HUES64 (cell line): ENCODE measurements at regions not wholly inside any gene's neighbourhood (a gene's known extent, or its start where the extent isn't known, plus 50 kb on each side); places are given as distances from the start of the nearest gene placed in this dataset.

ENCODE experiments used
- H3K27ac ChIP-seq: 2 replicates; pipeline ENCODE4 v1.7.0; 2013; ENCODE audit warnings: low read depth, low read length, inconsistent platforms
- H3K27me3 ChIP-seq: 2 replicates; pipeline ENCODE4 v1.6.1; 2013; ENCODE audit warnings: mild to moderate bottlenecking, low read length; ENCODE audit not compliant: insufficient read depth
- H3K36me3 ChIP-seq: 2 replicates; pipeline ENCODE4 v1.6.1; 2013; ENCODE audit warnings: mild to moderate bottlenecking, low read length; ENCODE audit not compliant: insufficient read depth
- H3K4me1 ChIP-seq: 2 replicates; pipeline ENCODE4 v1.6.1; 2013; ENCODE audit warnings: mild to moderate bottlenecking, low read length, moderate library complexity; ENCODE audit not compliant: insufficient read depth
- H3K4me3 ChIP-seq: 2 replicates; pipeline ENCODE4 v1.5.1; 2013; ENCODE audit warnings: mild to moderate bottlenecking, low read length, moderate library complexity
- H3K9ac ChIP-seq: 2 replicates; pipeline ENCODE4 v1.6.1; 2013; ENCODE audit warnings: mild to moderate bottlenecking, low read depth, low read length
- H3K9me3 ChIP-seq: 2 replicates; pipeline ENCODE4 v1.6.1; 2013; ENCODE audit warnings: low read depth, low read length; ENCODE audit not compliant: insufficient read depth
- WGBS: fragments of 150-250, 120-280 bp; methylation state at CpG from one replicate; pipeline ENCODE4 v1.1.7; 2013; ENCODE audit warnings: missing lambda C conversion rate; 5-methylcytosine and 5-hydroxymethylcytosine counted together

- Histone ChIP-seq H3K27ac (peak overlapping the region; percentile 61; the same call in 1 of the 2 replicates), H3K36me3 (no peaks in the 10 kb centered on the region), H3K9me3 (no peaks in the 10 kb centered on the region), H3K4me1 (peaks cover 7% of the 10 kb centered on the region), H3K9ac (no peak overlapping the region), H3K27me3 (peaks cover under 1% of the 10 kb centered on the region; the same call in 1 of the 2 replicates), H3K4me3 (no peak overlapping the region)
- WGBS = 52% methylated on average over 10 of the region's 11 CpGs
These were observed 81.4 kb upstream of the CDH4 start for GRCh38 chr20:61170496-61171320.

- H3K4me3 ChIP-seq = no peak overlapping the region
- no peaks in the 10 kb centered on the region for H3K36me3 ChIP-seq
- no peak overlapping the region for H3K9ac ChIP-seq
- H3K9me3 ChIP-seq = no peaks in the 10 kb centered on the region
- 92% methylated on average over 2 of the region's 2 CpGs for WGBS
- H3K27ac ChIP-seq = no peak overlapping the region
- peaks cover 13% of the 10 kb centered on the region; the same call in 1 of the 2 replicates for H3K27me3 ChIP-seq
- H3K4me1 ChIP-seq = peaks cover 7% of the 10 kb centered on the region
These were observed 78.8 kb upstream of the CDH4 start for GRCh38 chr20:61173267-61173666.

- Histone ChIP-seq H3K27me3 (peaks cover 18% of the 10 kb centered on the region; the same call in 1 of the 2 replicates), H3K9ac (no peak overlapping the region), H3K27ac (no peak overlapping the region), H3K36me3 (no peaks in the 10 kb centered on the region), H3K4me1 (peaks cover 7% of the 10 kb centered on the region), H3K4me3 (no peak overlapping the region), H3K9me3 (no peaks in the 10 kb centered on the region)
- WGBS = 94% methylated on average over 4 of the region's 4 CpGs
These were observed 77.9 kb upstream of the CDH4 start for GRCh38 chr20:61173961-61174725.

- Histone ChIP-seq H3K27me3 (peaks cover 22% of the 10 kb centered on the region; the same call in 1 of the 2 replicates), H3K4me1 (no peaks in the 10 kb centered on the region), H3K9ac (no peak overlapping the region), H3K36me3 (no peaks in the 10 kb centered on the region), H3K9me3 (no peaks in the 10 kb centered on the region), H3K4me3 (no peak overlapping the region), H3K27ac (no peak overlapping the region)
- whole genome bisulfite sequencing = 89% methylated on average over 1 of the region's 1 CpG
These were observed 75.2 kb upstream of the CDH4 start for GRCh38 chr20:61176874-61177273.

GRCh38 chr20:61178551-61179071, 73.5 kb upstream of the CDH4 start:
- Histone ChIP-seq H3K4me3 (no peak overlapping the region), H3K36me3 (no peaks in the 10 kb centered on the region), H3K9ac (no peak overlapping the region), H3K4me1 (no peaks in the 10 kb centered on the region), H3K27ac (no peak overlapping the region), H3K27me3 (peaks cover 22% of the 10 kb centered on the region; the same call in 1 of the 2 replicates), H3K9me3 (no peaks in the 10 kb centered on the region)
- WGBS = 75% methylated on average over 6 of the region's 6 CpGs

GRCh38 chr20:61184194-61184593, 67.9 kb upstream of the CDH4 start:
- Histone ChIP-seq H3K9me3 (no peaks in the 10 kb centered on the region), H3K9ac (no peak overlapping the region), H3K27ac (no peak overlapping the region), H3K36me3 (no peaks in the 10 kb centered on the region), H3K4me3 (no peak overlapping the region), H3K27me3 (peaks cover 3% of the 10 kb centered on the region; the same call in 1 of the 2 replicates), H3K4me1 (no peaks in the 10 kb centered on the region; the same call in 1 of the 2 replicates)
- 96% methylated on average over 9 of the region's 9 CpGs for WGBS

GRCh38 chr20:61185181-61185580, 66.9 kb upstream of the CDH4 start:
- no peak overlapping the region for H3K27ac ChIP-seq
- H3K4me3 ChIP-seq = no peak overlapping the region
- no peaks in the 10 kb centered on the region for H3K9me3 ChIP-seq
- H3K27me3 ChIP-seq = no peaks in the 10 kb centered on the region
- 95% methylated on average over 5 of the region's 7 CpGs for WGBS
- H3K36me3 ChIP-seq = no peaks in the 10 kb centered on the region
- no peaks in the 10 kb centered on the region; the same call in 1 of the 2 replicates for H3K4me1 ChIP-seq
- no peak overlapping the region for H3K9ac ChIP-seq

- no peak overlapping the region for H3K4me3 ChIP-seq
- H3K27me3 ChIP-seq = no peaks in the 10 kb centered on the region
- H3K9ac ChIP-seq = no peak overlapping the region
- 88% methylated on average over 12 of the region's 12 CpGs for WGBS
- no peaks in the 10 kb centered on the region for H3K36me3 ChIP-seq
- H3K9me3 ChIP-seq = no peaks in the 10 kb centered on the region
- no peak overlapping the region for H3K27ac ChIP-seq
- no peaks in the 10 kb centered on the region; the same call in none of the 2 replicates for H3K4me1 ChIP-seq
These were observed 66.0 kb upstream of the CDH4 start for GRCh38 chr20:61185841-61186601.

GRCh38 chr20:61186771-61187472, 65.1 kb upstream of the CDH4 start:
- Histone ChIP-seq H3K36me3 (no peaks in the 10 kb centered on the region), H3K27me3 (no peaks in the 10 kb centered on the region), H3K9me3 (no peaks in the 10 kb centered on the region), H3K27ac (no peak overlapping the region), H3K4me3 (no peak overlapping the region), H3K9ac (no peak overlapping the region), H3K4me1 (no peaks in the 10 kb centered on the region; the same call in none of the 2 replicates)
- WGBS = 89% methylated on average over 11 of the region's 11 CpGs

GRCh38 chr20:61189534-61189933, 62.5 kb upstream of the CDH4 start:
- Histone ChIP-seq H3K4me1 (no peaks in the 10 kb centered on the region; the same call in none of the 2 replicates), H3K9ac (no peak overlapping the region), H3K27me3 (no peaks in the 10 kb centered on the region), H3K4me3 (no peak overlapping the region), H3K36me3 (no peaks in the 10 kb centered on the region), H3K27ac (no peak overlapping the region), H3K9me3 (0 out of 2 replicates have a peak, but pooled peaks cover 8% of the 10 kb centered on the region)
- WGBS = no CpG with 5 or more reads among the region's 1 CpG
